Stimulated activated CD8-positive, alpha-beta memory T cell treated with anti-CD3 and anti-CD28 coated beads, Interleukin-12 subunit alpha, Interleukin-12 subunit beta, amount 100 ng/mL, for 24 hours (primary cell): ENCODE measurements at regions not wholly inside any gene's neighbourhood (a gene's known extent, or its start where the extent isn't known, plus 50 kb on each side); places are given as distances from the start of the nearest gene placed in this dataset.

Experiments
- DNase-seq: peaks from one replicate; pipeline ENCODE4 v3.0.0-alpha.2; 2020; ENCODE audit errors: extremely low read depth

DNA sequence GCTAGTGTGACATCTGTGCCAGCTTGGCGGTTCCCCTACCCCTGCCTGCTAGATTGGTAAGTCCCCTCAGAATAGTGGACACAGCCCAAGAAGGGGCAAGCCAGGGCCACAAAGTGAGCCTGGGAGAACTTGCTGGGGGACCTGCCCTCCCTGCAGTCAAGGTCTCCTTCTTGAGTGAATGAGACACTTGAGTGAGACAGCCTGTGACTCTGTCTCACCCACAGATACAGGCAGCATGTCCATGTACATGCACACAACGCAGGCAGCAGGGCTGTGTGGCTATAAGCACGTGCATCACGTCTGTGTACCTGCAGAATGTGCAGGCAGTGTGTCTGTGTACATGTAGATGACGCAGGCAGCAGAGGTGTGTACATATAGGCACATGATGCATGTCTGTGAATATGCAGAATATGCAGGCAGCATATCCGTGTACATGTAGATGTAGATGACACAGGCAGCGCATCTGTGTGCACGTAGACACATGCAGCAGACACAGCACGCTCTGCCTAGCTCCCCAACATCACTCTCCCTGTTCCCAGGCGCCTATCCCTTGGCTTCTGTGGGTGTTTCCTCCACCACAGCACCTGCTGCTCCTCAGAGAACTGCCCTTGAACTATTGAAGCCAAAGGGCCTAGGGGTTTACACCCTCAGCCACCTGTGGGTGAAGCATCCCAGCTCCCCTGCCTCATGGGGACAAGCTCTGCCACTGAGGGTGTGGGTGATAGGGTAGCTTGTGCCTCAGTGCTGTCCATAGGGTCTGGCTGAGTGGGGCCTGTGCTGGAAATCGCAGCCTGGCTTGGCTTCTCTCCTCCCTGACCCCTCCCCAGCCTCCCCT lies 147.2 kb upstream of the TWIST2 start:
- no peak for DNase-seq

DNA sequence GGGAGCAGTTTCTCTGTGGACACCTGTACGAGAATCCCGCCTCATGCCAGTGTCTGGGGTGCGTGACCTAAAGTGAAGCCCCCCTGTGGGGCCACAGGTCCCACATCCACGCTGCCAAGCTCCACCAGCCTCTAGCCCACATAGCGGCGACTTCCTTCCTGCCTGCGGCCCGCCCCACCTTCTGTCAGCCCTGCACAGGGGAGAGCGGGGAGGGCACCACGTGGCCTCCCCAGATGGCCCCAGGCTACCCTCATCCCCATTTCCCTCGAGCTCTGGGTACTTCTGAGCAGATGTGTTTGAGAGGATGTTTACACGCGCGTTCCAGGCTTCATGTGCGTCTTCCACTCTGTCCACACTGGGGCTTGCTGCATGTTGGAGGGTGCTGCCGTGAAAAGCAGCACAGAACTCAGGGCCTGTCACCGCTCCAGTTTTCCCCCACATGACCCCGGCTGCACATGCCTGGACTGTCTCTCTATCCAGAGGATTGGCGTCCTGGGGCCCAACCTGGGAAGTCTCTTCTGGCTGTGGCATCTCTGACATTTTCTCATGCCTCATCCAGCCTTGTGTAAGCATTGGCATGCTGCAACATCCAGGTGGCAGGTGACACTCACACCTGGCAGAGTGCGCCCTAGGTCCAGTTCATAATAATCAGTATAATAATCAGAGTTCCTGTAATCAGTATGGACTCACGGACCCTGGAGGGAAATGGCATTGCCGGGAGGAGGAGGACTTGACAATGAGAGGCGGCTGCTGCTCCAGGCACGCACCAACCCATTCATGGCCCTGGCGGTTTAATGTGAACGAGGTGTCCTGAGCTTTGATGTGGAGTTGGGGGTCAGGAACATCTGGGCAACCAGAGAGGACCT lies 146.3 kb upstream of the TWIST2 start:
- DNase-seq: no peak

DNA sequence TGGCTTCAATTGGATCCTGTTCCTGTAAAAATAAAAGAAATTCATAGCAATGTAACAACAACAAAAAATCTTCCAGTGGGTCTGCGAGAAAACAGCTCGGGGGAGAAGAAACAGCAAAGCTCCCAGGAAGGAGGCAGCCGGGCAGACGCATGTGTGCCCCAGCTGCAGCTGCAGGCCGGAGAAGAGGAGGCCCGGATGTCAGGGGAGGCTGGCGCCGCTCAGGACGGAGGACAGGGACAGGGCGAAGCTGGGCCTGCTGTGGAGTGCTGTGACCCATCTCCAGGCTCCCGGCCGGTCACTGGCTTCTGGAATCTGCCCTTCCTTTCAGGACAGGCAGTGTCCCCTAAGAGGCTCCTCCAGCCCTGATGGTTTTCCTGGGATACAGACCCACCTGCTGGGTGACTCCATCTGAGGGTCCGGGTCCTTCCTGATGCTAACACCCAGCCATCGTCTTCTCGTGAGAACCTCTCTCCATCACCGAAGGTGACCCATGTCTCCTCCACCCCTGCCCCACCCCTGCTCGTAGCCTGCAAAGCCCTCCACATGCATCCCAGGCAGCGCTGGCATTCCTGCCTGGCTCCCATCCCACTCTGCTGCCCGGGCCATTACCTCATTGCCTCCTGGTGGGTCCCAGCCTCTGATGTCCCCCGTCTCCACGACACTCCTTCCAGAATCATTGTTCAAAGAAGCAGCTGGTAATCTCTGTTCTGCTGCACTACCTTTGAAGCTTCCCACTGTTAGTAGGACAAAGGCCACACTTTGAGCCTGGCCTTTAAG lies 145.4 kb upstream of the TWIST2 start:
- DNase-seq: no peak

DNA sequence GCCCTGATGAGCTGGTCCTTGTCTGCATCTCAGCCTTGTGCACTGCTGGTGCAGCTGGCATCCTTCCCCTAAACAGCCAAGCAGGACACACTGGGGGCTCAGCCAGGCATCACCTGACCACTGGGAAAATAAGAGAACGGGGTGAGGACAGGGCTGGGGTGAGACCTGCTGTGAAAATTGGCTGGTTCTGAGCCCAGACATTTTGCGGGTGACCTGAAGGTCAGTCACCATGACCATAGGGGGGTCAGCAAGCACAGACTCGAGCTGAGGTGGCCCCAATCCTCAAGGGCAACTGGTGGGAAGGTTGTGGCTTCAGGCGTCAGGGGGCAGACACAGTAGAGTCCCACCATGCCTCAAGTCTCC lies 144.9 kb upstream of the TWIST2 start:
- DNase-seq: no peak

GRCh38 chr2:238703436-238703835 lies 144.4 kb upstream of the TWIST2 start:
- no peak for DNase-seq

DNA sequence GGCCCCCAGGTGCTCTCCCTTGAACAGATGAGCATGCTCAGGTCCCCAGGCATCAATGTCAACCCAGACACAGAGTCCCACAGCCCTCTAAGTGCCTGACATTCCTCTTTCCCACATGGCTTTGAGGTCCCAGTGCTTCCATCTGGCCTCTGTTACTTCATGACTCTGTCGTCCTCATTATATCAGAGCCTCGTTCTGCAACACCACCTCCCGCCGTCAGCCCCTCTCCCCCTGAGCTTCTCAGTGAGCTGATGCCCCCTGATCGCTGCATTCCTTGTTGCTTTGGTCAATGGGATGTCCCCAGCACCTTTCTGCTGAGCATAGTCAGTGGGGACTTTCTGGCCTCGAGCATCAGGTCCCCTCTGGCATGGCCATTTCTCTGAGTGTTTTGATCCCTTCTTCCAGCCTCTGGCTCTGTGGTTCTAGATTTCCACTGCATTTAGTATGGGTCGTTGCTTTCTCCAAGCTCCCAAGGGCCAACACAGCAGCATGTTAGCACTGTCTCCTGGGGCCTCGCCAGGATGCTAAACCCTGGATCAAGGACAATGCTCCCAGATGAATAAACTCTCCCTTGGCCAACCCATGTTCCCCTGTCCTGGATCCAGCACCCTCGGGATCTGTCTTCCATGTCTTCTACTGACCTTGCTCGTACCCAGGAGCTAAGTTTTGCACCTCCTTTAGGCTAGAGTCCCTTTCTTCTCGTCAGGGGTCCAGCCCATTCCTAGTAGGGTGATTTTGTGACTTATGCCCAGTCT lies 143.2 kb upstream of the TWIST2 start:
- DNase-seq: no peak

DNA sequence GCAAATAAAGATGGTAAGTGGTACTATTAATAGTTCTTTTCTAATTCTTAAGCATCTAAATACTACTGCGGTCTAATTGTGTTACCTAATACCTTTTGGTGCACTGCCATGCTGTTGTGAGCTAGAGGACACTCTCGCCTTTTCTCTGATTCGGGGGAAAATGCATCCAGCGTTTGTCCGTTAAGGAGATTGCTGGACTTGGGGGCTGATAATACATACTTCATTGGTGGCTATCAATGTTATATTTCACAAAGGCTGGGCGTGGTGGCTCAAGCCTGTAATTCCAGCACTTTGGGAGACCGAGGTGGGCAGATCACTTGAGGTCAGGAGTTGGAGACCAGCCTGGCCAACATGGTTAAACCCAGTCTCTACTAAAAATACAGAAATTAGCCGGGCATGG lies 141.7 kb upstream of the TWIST2 start:
- no peak for DNase-seq

- DNase-seq: no peak
Measured at GRCh38 chr2:238706673-238707072, 141.2 kb upstream of the TWIST2 start.

- DNase-seq: no peak
Measured at GRCh38 chr2:238709325-238710025, 138.4 kb upstream of the TWIST2 start.

GRCh38 chr2:238710032-238710735 lies 137.7 kb upstream of the TWIST2 start:
- no peak for DNase-seq

DNA sequence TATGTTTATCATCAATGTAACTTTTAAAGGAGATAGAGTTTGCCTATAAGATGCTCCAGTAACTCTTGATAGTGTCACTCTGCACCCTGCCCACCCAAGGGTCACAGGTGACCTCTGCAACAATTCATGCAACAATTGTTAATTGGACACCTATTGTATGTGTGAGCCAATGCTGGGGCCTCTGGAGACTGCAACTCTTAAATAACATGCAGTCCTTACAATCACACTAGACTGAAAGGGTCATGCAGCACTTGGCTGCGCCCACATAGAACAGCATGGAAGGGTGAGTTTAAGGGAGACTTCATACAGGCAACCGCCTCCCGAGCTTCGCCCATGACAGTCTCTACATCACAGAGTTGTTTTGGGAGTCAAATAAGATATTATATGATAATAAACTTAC lies 137.1 kb upstream of the TWIST2 start:
- no peak for DNase-seq

GRCh38 chr2:238711346-238711745 lies 136.5 kb upstream of the TWIST2 start:
- no peak for DNase-seq

DNA sequence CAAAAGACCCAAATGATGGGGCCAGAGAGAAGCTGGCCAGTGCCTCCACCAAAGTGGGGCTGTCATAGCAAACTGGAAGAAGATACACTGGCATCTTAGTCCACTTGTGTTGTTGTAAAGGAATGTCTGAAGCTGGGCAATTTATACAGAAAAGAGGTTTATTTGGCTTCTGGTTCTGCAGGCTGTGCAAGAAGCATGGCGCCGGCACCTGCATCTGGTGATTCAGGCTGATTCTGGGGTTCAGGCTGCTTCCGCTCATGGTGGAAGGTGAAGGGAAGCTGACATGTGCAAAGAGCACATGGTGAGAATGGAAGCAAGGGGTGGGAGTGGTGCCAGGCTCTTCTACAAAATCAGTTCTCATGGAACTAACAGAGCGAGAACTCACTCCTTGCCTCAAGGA lies 135.9 kb upstream of the TWIST2 start:
- DNase-seq: no peak

DNA sequence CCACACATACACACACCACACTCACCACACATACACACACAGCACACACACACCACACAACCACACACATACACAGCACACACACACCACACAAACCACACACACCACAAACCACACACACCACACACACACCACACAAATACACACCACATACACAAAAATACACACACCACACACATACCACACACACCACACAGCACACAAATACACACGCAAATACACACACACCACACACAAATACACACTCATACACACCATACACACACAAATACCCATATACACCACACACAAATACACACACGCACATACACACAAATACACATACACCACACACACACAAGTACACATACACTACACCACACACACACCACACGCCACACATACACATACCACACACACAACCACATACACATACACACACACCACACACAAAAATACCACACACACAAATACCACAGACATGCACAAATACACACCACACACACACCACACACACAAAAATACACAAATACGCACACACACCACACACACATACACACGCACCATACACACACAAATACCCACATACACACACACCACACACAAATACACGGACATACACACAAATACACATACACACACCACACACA lies 134.6 kb upstream of the TWIST2 start:
- no peak for DNase-seq

- DNase-seq: no peak
Measured at GRCh38 chr2:238714038-238714528, 133.8 kb upstream of the TWIST2 start.

DNA sequence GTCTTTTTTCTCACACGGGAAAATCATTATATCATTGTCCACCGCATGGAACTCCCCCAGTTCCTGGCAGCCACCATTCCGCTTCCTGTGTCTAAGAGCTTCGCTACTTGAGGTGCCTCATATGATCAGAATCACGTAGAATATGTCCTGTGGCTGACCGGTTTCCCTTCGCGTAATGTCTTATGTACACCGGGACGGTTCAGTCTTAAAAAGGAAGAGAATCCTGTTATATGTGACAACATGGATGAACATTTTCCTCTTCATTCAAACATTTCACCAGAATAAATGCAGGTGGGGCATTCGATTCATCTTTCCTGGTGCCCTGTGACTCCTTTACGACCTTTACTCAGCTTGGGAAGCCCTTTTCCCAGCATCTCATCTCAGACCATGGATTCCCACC lies 131.7 kb upstream of the TWIST2 start:
- DNase-seq: no peak

GRCh38 chr2:238716585-238716984 lies 131.3 kb upstream of the TWIST2 start:
- DNase-seq: no peak

DNA sequence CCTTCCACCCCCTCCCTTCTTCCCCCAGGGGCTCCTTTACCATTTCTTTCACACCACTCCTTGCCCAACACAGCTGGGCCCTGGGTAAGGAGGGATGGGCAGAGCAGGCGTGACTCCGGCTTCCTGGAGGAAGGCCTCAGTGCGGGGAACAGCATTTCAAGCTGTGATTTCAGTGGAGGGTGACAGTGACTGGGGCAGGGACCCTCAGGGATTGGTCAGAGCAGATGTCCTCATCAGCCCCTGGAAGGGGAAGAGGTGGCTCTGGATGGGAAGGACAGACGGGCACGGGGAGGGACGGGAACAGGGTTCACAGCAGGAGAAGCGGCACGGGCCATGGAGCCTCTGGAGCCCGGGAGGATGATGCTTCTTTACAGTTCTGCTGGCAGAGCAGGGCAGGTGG lies 130.8 kb upstream of the TWIST2 start:
- no peak for DNase-seq

GRCh38 chr2:238719641-238720040 lies 128.2 kb upstream of the TWIST2 start:
- DNase-seq: no peak

DNA sequence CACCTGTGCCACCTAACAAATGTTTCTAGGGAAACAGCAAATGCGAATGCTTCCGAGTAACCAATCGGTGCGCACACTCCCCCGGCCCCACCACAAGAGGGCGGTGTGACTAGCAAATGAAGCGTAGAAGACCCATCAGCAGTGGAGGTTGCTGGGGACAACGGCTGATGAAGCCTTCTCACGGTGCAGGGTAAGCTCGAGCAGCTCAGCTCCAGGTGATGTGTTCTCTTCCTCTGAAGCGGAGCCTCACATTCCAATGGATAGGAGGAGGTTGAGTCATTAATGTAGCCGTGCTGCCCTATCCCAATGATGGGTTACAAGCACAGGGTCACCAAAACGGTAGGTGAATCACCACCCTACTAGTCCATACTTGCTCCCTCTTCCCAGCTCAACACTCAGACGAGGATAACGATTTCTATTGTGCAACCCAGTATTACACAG lies 127.6 kb upstream of the TWIST2 start:
- DNase-seq: peak; percentile 17
